Left forelimb (tissue), 1 donor: ENCODE measurements at regions not wholly inside any gene's neighbourhood (a gene's known extent, or its start where the extent isn't known, plus 50 kb on each side); places are given as distances from the start of the nearest gene placed in this dataset.

ENCODE experiments used
- DNase-seq: peaks from one replicate; pipeline ENCODE4 v3.0.0-alpha.2; 2018; ENCODE audit warnings: low spot score

DNA sequence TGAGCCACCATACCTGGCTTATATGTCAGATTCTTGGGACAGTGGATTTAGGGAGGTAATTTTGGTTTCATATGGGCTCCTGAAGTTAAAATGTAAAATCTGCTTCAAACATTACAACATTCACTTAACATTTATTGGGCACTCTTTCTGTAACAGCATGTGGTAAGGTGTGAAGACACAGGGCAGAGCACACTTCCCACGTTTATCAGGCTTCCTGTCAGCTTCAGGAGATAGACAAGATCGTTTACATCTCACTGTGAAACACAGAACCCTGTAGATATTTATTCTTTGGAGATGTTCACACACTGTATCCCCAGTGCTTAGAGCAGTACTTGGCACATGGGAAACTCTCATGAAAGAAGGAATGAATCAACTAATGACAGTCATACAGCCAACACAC, 426.0 kb upstream of the RARB start:
- no peak for DNase-seq

- no peak for DNase-seq
Observed at GRCh38 chr3:25007974-25008658, 419.9 kb upstream of the RARB start.

DNA sequence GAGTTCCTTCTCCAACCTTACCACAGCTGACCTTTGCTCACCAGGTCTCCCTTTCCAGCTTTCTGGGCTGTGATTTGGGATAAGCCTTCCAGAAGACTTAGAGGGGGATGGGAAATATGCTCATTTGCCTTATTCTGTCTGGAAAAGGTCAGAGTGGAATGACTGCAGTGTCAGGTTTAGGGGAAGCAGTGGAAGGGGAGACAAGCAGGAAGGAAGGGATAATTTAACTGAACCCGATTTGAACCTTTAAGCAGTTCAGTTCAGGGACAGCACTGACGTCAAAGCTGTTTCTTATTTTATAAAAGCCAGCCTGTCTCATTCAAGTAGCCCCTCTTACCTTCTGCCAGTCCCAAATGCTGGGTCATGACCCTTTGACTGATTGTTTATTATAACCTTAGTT, 418.4 kb upstream of the RARB start:
- DNase-seq = no peak

- DNase-seq = no peak
Observed at GRCh38 chr3:25015599-25015998, 412.5 kb upstream of the RARB start.

DNA sequence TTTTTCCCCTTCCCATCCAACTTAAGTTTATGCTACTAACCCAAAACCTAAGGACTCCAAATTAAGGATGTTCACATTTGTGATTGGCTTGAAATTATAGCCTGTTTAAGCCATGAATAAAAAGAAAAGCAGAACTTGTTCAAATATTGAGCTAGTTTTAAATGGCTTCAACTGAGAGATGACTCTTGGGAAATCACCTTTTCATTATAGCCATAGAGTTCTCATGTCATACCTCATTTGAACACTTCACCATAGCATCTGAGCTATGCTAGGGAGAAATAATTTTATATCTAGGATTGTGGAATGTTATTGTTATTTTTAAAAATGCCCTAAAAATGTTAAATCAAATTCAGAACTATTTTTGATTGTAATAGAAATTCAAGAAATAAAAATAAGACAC, 409.2 kb upstream of the RARB start:
- no peak for DNase-seq

- no peak for DNase-seq
Observed at GRCh38 chr3:25019506-25019905, 408.6 kb upstream of the RARB start.

- no peak for DNase-seq
Observed at GRCh38 chr3:25021816-25022215, 406.2 kb upstream of the RARB start.

GRCh38 chr3:25023876-25024275, 404.2 kb upstream of the RARB start:
- no peak for DNase-seq

DNA sequence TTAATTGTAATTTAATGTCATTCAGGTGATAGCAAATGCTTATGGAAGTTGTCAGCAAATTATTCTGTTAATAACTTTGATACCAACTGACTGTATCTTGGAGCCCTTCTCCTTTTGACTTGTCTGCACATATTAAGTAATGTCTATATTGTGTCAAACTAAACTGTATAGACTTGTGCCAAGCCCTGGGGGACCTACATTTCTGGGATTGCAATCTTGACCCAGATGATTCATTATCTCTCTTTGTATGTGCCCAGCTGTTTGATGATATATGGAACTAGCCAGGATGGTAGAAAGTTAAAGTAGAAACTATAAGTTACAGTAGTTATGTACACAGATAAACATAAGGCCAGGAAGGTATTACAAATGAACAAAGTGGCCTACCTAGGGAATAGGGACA, 402.8 kb upstream of the RARB start:
- DNase-seq = no peak

GRCh38 chr3:25027650-25028049, 400.4 kb upstream of the RARB start:
- no peak for DNase-seq

DNA sequence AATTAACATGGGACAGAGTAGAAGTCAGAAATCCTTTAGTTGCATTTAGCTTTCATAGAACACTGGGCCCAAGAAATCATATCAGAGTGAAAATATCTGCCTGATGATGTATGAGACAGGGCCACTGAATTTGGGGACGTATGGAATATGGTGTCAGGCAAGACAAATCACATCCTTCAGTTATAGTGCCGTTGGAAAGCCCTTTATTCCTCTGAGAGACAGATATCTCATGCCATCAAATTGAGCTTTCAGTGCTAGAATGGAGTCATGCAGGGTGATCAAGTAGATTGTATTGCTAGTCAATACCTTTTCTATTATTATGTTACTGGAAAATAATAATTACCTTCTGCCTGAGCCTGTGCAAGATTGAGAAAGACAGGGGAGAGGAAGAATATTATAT, 398.2 kb upstream of the RARB start:
- no peak for DNase-seq

DNA sequence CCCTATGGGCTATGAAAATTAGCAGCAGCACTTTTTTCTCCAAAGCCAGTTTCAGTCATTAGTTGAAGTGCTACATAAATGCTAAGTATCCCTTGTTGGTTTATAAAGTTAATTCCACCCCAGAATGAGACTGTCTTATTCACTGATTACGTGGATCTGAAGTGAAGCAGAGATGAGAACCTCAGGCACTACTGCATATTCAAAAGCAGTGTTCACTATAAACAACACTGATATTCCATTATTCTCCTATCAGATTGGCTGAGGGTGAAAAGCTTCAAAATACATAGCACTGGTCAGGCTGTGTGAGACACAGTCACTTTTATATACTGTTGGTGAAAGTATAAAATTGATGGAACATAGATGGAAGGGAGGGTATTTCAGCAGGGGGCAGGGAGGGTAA, 395.7 kb upstream of the RARB start:
- DNase-seq = no peak

- DNase-seq = no peak
Observed at GRCh38 chr3:25033407-25034029, 394.5 kb upstream of the RARB start.

DNA sequence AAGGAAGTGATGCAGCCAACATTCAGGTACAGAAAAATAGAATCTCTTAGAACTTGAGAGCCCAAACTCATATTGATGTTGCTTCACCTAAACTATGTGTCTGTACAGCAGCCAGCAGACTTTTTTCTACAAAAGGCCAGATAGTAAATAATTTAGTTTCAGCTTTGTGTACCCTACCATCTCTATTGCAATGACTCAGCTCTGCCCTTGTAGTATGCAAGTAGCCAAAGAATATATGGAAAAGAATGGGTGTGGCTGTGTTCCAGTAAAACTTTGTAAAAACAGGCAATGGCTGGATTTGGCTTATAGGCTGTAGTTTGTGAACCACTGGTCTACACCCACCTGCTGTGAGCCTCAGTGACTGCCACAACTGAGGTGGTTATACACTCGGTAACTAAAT, 392.5 kb upstream of the RARB start:
- DNase-seq = no peak

GRCh38 chr3:25036633-25037032, 391.4 kb upstream of the RARB start:
- no peak for DNase-seq

DNA sequence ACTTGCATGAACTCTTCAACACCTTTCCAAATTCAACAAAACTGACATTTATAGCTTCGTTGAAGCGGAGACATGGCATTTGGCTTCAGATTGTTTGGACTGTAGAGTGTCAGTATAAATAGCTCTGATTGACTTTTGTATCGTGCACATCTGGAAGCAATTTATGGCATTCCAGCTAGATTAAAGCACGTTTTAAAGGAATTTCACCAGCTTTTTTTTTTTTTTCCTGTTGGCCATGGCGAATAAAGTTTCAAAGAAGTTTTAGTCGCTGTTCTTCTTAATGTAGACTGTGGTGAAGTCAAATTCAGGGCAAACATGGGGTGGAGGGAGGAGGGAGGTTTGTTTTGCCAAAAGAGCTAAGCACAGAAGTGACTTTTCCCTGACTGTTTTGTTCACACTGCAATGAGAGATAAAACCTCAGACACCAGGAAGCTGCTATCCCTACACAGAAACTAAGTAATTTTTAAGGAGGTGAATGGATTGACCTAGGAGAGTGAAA, 391.0 kb upstream of the RARB start:
- no peak for DNase-seq

GRCh38 chr3:25038271-25038670, 389.8 kb upstream of the RARB start:
- no peak for DNase-seq

- DNase-seq = no peak
Observed at GRCh38 chr3:25038922-25039321, 389.1 kb upstream of the RARB start.

DNA sequence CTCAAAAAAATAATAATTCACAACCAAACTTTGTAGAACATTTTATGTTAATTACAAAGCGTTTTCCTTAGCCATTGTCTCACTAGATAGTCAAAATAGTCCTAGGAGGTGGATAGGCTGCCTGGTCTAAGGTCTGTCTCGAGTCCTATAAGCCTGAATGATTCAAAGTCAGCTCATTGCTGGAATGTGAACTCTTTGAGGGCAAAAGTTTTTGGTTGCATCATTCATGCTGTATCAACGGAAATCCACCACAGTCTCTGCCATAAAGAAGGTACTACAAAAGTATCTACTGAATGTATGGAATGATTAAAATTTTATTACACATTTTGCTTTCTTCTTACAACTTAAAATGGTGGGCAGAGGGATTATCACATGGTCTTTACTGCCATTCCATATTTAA, 387.3 kb upstream of the RARB start:
- DNase-seq = no peak

DNA sequence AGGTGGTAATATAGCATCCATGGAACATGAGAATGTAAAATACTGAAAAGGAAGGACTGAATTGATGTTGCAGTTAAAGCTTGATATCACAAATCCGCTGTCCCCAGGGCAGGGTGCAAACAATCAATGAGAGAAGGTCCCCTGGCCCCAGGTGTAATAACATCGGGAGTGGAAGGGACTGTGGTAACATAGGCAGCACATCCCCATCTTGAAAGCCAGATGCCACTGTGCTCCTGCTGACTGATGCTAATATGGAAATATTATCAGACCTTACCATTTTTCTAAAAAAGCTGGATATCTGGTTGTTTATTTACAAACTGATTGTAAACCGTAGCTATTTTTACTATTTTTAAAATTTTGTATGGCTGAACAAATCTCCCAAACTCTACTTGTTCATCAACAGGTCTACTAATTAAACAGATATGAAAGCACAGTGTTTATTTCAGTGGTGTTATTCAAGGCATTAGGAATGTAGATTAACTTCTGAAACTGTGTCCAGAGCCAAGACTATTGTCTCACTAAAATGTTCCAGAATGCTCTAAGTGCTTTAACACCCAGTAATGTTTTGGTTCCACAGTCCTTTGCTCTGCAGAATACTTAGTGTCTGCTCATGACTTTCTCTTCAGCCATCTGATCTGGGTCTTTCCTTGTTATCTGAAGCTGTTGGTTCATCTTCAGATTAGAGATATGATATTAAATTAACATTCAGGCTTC, 386.0 kb upstream of the RARB start:
- no peak for DNase-seq

GRCh38 chr3:25043177-25043576, 384.9 kb upstream of the RARB start:
- DNase-seq = no peak

- DNase-seq = no peak
Observed at GRCh38 chr3:25043749-25044148, 384.3 kb upstream of the RARB start.
